GM21381 (cell line): ENCODE measurements at regions not wholly inside any gene's neighbourhood (a gene's known extent, or its start where the extent isn't known, plus 50 kb on each side); places are given as distances from the start of the nearest gene placed in this dataset.
"Not testable (repeated sequence)": the region's sequence is repeated elsewhere in the genome, so short reads cannot be mapped to it uniquely, and the experiment has no call there.

Experiments used
- ATAC-seq: cut with Tn5 transposase; IDR thresholded peaks from one replicate; pipeline ENCODE4 v1.9.1; 2021; ENCODE audit warnings: mild to moderate bottlenecking, moderate library complexity; ENCODE audit not compliant: unreplicated experiment

- no peak for ATAC-seq
Measured at GRCh38 chr6:163872335-163872734, 457.8 kb downstream of the QKI start.

DNA sequence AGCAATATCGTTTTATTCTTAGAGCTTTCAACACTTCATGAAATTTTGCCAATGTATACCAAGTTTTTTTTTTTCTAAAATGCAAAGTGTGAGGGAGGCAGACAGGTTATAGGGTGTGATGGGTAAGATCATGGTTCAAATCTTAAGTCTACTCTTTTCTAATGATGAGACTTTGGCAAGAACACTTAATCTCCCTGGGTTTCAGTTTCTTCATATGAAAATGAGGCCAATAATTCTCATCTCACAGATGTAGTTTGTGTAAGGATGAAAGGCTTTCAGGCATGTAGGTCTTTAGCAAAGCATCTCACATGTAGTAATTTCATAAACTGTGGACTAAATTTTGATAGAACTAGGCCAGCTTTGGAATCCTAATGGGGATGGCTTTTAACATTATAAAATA lies 457.1 kb downstream of the QKI start:
- ATAC-seq, result no peak

DNA sequence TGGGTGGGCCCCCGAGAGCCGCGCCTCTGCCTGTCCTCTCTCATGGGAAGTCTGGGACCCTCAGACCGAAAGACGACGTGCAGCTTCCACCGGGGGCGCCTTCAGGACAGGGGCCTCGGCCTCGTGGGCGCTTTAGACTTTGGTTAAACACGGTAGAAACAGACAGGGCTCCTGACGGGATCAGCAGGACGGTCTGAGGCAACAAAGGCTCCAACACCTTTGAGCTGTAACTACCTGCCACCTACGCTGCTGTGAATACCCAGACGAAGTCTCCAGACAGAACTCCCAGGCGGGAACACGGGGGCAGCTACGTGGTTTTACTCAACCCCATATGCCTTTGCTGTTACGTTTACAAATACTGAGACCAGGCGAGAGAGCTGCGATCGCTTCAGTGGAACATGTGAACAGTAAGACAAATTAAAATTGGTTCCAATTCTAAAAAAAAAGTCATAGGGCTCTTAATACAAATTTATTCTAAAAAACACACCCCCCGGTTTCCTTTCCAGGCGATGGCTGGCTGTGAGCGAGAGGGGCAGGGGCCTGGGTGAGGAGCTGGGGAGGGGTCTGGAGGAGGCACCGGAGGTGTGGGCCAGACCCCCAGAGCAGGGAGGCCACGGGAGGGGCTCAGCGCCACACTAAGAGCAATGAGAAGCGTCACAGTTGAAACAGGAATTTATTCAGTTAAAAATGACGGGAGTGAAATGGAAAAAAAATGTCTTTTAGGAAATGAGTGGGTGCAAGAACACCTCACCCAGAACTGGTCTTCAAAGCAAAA lies 453.2 kb downstream of the QKI start:
- no peak for ATAC-seq

GRCh38 chr6:163866192-163866591 lies 451.7 kb downstream of the QKI start:
- no peak for ATAC-seq

DNA sequence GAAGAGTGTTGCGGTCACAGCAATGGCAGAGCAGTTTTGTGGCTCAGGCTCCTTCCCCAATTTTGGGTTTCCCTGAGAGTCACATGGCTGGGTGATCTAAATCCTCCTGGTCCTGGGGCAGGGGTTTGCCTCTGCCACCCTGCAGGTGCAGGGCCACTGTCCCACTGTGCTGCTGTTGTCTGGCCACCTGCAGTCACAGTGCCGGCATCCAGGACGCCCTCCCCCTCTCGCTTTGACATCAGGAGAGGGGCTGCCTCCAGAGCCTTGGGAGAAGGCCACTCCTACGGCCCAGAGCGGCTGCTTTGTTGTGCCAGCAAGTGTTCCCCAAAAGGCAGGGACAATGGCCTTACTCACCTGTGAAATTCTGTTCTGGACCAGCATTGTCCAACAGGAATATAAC lies 449.0 kb downstream of the QKI start:
- ATAC-seq, result no peak

- no peak for ATAC-seq
Measured at GRCh38 chr6:163862701-163863100, 448.2 kb downstream of the QKI start.

GRCh38 chr6:163861627-163862026 lies 447.1 kb downstream of the QKI start:
- ATAC-seq, result no peak

DNA sequence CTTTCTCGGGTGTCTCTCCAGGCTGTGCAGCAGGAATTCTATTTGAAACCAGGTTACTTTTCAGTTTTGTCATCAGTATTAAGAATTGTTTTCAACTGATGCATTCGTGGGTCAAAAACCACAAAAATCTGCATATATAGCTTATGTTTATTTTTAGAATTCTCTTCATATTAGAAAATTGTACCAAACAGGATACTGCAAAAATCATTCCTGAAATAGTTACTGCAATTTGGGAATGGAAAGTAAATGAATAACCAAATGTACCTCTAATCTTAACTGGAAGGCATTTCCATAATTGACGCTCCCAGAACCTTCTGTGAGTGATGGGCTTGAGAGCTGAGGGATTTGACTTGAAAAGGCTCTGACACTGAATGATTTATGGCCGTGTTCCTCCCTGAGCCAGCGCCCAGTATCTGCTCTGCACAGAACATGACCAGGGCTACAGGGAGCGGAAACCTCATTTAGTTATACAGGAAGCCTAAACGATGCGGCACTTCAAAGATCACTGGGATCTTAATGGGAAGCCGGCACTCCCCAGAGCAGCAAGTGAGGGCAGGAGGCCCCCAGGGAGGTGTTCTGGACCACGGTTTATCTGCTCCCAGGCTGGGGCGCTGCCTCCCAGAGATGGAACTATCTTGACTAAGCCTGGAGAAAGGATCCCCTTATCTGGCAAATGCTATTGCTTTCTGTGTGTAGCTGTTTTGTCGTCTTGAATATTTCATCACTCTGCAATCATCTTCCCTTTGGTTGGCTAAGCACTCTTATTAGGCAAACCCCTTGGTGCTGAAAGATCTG lies 446.0 kb downstream of the QKI start:
- no peak for ATAC-seq

DNA sequence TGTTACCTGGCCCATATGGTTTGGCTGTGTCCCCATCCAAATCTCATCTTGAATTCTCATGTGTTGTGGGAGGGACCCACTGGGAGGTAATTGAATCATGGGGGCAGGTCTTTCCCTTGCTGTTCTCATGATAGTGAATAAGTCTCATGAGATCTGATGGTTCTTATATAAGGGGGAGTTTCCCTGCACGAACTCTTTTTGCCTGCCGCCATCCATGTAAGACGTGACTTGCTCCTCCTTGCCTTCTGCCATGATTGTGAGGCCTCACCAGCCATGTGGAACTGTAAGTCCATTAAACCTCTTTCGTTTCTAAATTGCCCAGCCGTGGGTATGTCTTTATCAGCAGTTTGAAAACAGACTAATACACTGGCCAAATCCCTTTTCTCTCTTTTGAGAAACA lies 444.4 kb downstream of the QKI start:
- not testable (repeated sequence) for ATAC-seq

- no peak for ATAC-seq
Measured at GRCh38 chr6:163857421-163857820, 442.9 kb downstream of the QKI start.

DNA sequence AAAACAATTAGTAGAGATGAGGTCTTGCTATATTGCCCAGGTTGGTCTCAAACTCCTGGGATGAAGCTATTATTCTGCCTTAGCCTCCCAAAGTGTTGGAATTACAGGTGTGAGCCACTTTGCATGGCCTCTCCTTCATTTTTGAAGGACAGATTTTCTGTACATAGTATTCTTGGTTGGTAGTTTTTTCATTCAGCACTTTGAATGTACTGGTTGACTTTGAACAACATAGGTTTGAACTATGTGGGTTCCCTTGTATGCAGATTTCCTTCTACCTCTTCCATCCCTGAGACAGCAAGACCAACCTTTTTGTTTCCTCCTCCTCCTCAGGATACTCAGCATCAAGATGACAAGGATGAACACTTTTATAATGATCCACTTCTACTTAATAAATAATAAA lies 436.4 kb downstream of the QKI start:
- no peak for ATAC-seq

- no peak for ATAC-seq
Measured at GRCh38 chr6:163844761-163845160, 430.2 kb downstream of the QKI start.

GRCh38 chr6:163844357-163844756 lies 429.8 kb downstream of the QKI start:
- no peak for ATAC-seq

DNA sequence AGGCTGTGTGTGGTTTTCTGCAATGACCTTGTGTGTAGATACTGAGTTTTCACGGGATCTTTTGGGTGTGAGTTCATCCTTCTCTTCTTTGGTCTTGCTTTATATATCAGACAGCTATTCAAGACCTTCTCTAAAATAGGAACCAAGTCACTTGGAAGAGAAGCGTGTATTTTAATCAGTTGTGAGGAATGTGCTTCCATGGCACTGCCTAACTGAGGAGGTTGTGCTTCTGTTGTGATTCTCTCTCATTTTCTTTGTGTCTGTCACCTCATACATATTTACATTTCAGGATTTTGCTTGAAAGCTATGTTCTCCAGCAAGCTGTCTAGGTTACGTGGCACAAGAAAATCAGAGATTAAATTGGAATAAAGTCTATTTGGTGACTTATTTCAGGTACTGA lies 428.7 kb downstream of the QKI start:
- no peak for ATAC-seq

GRCh38 chr6:163842467-163842866 lies 427.9 kb downstream of the QKI start:
- ATAC-seq, result no peak

- no peak for ATAC-seq
Measured at GRCh38 chr6:163841733-163842132, 427.2 kb downstream of the QKI start.

DNA sequence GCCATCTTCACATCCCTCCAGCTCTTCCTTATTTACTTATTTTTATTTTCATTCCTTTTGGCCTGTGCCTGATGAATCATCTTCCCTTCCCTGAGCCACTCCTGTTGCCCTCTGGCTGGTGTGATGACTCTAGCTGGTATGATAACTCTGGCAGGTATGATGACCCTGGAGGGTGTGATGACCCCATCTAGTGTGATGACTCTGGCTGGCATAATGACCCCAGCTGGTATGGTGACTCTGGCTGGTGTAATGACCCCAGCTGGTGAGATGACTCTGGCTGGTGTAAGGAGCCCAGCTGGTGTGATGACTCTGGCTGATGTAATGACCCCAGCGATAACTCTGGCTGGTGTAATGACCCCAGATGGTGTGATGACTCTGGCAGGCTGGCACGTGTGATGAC lies 426.8 kb downstream of the QKI start:
- no peak for ATAC-seq

GRCh38 chr6:163840880-163841279 lies 426.4 kb downstream of the QKI start:
- ATAC-seq, result no peak

GRCh38 chr6:163839296-163839695 lies 424.8 kb downstream of the QKI start:
- no peak for ATAC-seq

DNA sequence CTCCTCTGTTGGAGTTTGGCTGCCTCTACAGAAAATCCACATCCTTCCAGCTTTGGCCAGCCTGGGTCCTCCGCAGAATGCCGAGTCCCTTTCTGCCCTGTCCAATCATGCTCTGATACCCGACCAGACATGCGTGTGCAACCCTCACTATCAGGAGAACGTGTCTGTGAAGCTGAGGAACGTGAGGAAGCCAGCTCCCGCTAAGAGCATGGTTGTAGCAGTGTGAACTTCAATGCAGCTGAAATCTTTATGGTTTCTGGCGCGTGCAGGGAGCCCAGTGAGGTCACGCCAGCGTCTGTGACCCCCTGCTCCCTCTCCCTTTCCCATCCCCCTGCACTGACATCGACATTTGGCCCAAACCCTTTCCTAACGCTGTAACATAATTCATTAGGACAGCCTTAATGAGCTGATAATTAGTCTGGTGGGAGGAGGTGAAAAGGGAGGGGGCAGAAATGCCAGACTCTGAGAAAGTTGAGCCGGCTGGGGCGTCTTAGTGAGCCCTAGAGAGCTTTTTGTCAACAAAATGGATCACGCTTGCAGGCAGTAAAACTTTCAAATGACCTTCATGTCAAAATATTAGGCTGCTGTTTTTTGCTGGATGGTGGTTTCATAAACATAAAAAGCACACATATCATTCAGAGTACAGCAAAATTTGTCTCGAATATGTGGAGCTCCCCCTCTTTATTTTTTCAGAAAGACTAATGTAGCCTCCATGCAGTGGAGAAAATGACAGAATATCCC lies 423.3 kb downstream of the QKI start:
- ATAC-seq, result no peak

- ATAC-seq, result no peak
Measured at GRCh38 chr6:163836876-163837690, 422.6 kb downstream of the QKI start.
